HG03097 (cell line): ENCODE measurements at regions not wholly inside any gene's neighbourhood (a gene's known extent, or its start where the extent isn't known, plus 50 kb on each side); places are given as distances from the start of the nearest gene placed in this dataset.
"Not testable (repeated sequence)": the region's sequence is repeated elsewhere in the genome, so short reads cannot be mapped to it uniquely, and the experiment has no call there.

Experiments used
- ATAC-seq: cut with Tn5 transposase; IDR thresholded peaks from one replicate; pipeline ENCODE4 v1.9.1; 2021; ENCODE audit not compliant: unreplicated experiment, low FRiP score

DNA sequence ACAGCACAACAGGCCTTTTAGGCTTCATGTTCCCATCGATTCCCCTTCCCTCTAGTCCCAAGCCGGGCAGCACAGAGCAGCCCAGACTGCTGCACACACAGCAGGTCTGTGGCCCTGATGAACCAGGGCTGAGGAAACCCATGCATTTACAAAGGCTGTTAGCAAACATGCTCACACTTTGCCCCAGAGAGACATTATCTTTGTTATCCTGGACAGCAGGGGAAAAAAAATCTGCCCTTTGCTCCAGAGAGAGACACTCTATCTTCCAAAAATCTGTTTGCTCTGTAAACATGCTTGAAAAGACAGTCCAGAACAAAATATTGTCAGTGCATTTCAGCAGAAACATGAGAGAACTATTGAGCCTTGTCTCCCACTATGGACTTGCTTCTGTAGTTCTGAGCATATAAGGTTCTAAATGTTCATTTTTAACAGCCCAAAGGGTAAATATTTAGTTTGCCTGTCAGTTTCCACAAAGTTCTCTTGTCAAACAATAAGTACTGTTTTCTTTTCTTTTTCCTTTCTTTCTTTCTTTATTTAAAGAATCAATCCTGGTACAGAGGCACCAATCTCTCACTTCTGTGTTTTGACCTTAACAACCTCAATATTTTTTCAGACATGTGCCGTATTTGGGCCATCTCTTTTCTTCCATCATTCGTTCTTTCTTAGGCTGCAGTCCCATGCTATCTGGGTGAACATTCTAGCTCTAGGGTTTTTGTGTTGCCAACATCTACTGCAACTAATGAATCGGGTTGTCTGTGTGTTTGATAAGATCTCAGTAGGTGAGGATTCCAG is 468.0 kb downstream of the EPM2A start:
- ATAC-seq: no peak

DNA sequence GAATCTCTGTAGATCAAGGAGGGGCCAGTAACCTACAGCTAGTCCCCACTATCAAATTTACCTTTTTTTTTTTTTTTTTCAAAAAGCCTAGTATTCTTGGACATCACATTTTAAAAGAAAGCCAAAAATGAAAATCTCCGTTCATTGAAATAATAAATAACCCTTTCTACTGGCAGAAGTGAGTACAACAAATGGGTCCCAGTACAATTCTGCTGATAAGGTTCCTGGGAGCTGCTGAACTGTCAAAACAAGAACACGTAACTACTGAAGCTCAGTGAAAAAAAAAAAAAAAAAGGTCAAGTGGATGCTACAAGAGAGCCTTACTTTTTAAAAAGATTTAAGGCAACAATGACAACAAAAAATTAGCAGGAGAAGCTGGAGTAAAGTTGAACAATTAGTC is 464.9 kb downstream of the EPM2A start:
- no peak for ATAC-seq

DNA sequence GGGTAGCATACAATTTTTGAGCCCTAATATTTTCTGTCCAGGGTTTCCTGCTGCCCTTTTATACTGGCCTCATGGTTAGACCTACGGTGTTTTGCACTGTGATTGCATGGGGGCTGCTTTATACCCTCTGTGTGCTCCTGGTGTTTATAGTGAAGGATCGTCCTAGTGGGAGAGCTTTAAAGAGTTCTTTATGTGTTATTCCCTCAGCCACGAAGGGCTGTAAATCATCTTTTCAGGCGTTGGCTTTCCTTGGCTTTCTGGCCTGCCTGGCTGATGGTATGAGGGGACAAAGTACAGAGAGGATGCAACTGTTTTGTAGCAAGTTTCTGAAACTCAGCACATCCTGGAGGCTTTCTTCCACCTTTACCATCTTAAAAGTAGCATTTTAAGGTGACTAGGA is 464.3 kb downstream of the EPM2A start:
- no peak for ATAC-seq

DNA sequence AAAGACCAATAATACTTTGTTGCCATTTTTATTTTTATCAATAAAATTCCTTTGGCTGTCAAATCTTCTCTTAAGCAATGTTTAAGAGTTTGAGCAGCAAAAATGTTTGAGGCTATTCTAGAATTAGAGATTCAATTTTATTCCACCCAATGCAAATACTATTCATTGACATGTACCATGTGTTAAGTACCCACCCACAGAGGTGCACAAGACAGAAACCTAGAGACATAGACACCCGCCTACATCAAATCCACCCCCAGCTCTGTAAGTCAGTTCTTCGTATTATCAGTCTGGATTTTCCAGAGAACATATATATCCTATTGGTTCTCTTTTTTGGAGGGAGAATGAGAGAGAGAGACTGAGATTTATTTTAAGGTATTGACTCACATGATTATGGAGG is 463.7 kb downstream of the EPM2A start:
- no peak for ATAC-seq

DNA sequence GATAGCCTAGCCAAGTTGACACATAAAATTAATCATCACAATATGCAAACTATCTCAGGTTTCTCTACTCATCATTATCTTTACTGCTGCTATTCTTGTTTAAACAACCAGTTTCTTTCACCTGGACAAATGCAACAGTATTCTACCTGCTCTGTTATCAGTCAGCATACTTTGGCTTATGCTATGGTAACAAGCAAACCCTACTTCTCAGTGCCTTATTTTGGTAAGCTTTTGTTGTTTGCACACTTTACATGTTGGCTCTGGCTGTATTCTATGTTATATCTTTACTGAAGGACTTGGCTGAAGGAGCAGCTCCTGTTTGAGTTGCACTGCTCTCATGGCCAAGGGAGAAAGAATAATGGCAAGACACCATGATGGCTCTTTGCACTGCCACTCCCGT is 463.1 kb downstream of the EPM2A start:
- no peak for ATAC-seq

DNA sequence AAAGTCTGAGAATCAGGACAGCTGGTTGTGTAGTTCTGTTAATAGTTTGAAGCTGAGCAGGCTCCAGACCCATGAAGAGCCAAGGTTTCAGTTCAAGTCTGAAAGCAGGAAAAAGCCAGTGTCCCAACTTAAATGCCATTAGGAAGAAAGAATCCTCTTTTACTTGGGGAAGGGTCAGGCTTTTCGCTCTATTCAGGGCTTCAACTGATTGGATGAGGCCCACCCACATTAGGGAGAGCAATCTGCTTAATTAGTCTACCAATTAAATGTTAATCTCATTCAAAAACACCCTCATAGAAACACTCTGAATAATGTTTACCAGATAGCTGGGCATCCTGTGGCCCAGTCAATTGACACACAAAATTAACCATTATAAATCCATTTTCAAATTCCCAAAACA is 462.2 kb downstream of the EPM2A start:
- ATAC-seq: no peak

DNA sequence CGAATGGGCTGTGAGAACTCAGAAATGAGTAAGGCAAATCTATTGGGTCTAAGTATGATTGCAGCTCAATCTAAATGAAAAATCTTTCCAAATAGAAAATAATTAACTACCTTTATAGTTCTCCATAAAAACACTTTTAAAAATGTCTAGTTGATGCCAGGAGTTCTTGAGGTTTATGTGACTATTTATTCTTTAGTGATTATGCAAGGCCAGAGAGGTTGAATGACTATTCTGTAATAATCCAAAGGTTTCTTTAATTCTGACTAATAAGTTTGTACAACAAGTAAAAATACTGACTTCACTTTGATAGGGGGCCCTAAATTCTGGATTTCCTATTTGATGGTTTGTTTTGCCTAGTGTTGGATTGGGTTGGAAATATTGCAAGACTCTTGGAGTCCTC is 461.2 kb downstream of the EPM2A start:
- ATAC-seq: no peak

DNA sequence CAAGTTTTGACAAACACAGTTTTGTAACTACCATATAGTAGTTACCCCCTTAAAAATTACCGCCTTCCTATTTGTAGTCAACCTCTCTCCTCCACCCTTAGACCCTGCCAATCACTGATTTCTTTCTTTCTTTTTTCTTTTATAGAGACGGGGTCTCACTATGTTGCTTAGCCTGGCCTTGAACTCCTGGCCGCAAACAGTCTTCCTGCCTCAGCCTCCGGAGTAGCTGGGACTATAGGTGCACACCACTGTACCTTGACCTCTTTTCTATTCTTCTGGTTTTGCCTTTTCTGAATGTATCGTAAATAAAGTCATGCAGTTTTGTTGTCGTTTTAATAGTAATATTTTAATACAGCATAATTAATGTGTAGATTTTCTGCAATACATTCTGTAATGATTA is 460.3 kb downstream of the EPM2A start:
- ATAC-seq: no peak

DNA sequence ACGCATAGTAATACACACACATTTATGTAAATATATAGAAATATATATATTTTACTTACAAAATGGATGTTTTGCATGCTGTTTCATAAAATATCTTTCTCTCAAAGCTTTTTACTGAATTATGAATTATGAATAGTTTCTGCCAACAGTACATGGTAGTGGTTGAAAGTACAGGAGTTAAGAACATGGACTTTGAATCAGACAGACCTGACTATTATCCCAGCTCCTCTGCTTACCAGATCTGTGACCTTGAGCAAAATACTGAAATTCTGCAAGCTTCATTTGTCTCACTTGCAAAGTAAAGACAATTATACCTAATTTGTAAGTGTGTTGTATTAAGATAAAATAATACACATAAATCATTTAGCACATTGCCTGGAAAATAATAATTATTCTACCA is 459.5 kb downstream of the EPM2A start:
- no peak for ATAC-seq

DNA sequence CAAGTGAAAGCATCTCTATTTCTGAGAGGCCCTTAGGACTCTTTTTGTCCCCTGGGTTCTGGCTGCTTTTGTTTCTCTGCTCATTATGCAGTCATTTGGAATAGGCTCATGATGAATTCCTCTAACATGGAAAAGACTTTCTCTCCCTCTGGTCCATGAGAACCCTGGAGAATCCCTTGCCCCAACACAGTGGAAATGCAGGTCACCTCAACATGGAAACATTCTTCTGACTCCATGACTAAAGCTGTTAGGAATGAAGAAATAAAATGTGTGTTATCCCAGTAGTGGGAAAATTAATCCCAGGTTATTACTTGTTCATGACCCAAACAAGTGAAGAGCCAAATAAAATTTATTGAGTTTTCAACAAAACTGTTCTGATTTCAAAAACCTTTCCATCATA is 458.6 kb downstream of the EPM2A start:
- no peak for ATAC-seq

DNA sequence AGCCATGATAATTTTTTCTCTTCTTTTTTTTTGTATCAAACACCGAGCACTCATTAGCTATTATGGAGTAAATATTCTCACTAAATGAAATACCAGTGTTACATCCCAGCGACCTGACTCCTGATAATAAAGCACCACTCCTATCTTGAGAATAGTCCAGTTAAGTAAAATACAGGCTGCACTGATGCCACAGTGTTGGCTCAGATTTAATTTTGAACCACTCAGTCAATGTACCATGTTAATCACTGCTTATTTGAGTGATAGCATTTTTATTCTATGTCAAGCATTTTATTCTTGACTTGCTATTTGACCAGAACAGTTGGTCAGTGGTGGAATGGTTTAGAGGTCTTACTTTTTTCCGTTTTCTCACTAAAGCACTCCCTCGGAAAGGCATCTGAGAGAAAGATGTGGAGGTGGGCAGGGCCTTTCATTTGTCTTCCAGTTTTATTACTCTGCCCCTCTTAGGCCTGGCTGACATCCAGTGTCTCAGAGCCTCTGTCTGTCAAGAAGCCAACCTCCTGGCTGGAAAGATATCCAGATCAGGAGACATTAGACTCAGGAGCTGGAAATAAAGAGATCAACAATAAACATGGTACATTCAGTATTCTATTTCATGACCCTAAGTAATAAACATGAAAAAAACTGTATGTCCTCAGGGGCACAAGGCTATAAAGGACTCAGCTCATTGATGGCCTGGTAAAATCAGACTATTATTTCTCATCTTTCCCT is 457.8 kb downstream of the EPM2A start:
- no peak for ATAC-seq

DNA sequence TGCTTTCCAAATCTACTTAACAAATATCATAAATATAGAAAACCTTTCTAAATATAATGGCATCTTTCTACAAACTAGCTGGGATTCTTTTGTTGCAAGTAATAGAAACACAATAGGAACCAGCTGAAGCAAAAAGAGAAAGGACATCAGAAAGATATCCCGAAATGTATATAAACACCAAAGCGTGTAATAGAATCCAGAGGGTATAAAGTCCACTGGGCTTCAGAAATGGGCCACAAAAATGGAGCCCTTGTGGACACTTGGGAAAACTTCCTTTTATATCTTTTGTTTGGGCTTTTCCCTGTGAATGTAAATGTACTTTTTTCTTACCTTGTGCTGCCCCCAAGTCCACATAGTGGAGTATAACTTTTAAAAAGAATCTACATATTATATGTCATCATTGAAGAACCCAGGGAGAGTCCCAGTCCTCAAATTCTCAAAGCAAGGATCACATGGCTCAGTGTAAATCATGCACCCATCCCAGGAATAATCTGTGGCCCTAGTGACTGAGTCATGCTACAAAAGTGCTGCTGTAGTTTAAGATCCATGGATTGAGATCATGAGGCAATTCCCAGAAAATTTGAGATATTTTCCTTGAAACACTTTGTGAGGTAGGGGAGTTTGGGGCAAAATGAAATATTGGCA is 457.0 kb downstream of the EPM2A start:
- no peak for ATAC-seq

DNA sequence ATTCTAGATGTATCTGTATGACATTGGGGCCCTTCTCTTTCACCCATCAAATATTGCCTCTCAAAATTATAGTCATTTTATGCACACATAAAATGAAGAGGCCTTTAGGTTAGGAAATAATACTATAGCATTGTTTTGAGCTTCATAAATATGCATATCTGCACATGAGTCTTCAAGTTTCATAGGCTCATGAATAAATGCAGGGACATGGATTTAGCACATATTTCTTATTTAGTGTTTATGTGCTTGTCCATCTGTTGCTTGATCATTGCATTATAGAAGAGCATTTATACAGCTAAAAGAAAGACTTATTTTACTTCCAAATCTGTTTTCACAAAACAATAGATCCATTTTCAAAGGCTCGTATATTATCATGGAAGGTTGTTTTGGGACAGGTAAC is 455.8 kb downstream of the EPM2A start:
- no peak for ATAC-seq

DNA sequence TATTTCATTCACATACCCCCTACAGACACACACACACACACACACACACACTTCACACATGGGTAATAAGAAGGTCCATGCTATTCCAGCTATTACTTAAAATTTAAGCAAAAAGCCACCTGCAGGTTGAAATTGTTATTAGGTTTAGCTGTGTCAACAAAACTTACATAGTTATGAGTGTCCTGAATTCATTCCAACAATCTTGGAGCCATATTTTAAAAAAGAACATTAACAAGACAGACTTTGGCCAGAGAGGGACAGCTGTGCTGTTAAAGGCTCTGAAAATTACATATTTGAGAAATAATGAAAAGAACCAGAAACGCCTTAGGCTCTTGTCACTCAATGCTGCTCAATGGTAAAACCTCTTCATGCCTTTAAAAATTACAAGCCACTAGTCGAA is 455.3 kb downstream of the EPM2A start:
- ATAC-seq: no peak

DNA sequence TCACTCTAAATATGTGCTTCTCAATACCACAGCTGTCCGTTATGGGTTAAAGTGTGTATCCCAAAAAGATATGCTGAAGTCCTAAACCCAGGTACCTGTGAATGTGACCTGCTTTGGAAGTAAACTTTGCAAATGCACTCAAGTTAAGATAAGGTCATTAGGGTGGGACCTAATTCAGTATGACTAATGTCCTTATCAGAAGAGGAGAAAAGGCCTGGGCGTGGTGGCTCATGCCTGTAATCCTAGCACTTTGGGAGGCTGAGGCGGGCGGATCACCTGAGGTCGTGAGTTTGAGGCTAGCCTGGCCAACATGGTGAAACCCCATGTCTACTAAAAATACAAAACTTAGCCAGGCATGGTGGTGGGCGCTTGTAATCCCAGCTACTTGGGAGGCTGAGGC is 452.1 kb downstream of the EPM2A start:
- ATAC-seq: not testable (repeated sequence)

DNA sequence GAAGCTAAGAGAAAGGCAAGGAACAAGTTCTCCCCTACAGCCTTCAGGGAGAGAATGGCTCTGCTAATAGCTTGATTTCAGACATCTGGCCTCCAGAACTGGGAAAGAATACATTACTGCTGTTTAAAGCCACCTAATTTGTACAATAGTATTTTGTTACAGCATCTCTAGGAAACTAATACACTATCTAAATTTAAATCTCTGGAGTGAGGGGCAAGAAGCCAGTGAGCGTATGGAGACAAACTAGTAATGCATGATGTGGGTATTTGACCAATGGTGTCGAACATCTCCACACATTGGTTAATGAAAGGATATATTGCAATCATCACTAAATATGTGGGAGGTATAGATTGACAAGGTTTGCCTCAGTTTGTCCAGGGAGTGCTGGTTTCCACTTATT is 451.5 kb downstream of the EPM2A start:
- ATAC-seq: no peak

DNA sequence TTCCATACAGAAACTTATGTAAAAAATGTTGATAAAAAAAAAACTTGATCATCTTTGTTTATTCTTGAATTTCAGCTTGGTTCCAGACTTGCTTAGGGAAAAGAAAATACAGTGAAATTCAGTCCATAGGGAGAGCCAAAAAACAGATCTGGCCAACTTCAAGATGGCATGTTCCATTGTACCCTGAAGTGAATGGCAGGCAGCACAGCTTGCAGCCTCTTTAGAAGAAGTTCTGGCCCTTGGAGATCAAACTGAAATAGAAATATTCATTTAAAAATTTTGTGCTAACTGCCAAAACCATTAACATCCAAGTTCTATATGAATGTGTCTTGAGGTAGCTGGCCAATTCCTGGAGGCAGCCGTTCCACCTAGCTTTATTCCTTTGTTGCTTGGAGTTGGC is 448.4 kb downstream of the EPM2A start:
- no peak for ATAC-seq

DNA sequence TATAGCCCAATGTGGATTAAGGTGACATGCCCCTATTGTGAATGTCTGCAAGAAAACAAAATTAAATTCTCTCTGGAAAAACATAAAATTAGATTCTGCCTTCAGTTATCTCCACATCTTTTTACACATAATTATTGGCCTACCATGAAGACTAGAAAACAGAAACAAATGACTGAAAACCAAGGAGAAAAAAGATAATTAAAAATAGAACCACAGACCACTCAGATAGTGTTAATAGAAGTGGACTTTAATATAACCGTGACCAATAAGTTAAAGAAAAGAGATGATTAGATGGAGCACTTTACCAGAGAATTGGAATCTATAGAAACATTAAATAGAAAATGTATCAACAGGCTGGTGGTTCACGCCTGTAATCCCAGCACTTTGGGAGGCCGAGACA is 445.7 kb downstream of the EPM2A start:
- no peak for ATAC-seq

DNA sequence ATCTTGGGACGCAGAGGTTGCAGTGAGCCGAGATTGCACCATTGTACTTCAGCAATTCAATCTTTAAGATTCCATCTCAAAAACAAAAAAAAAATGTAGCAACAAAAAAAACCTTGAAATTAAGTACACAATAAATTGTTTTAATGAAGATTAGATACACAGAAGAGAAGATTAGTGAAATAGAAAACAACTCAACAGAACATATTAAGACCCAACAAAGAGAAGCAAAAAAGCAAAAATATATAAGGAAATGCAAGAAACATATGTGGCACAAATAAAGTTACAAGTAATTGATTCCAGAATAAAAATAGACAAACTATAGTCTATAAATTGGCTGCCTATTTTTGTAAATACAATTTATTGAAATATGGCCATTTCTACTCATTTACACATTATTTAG is 445.2 kb downstream of the EPM2A start:
- ATAC-seq: no peak

DNA sequence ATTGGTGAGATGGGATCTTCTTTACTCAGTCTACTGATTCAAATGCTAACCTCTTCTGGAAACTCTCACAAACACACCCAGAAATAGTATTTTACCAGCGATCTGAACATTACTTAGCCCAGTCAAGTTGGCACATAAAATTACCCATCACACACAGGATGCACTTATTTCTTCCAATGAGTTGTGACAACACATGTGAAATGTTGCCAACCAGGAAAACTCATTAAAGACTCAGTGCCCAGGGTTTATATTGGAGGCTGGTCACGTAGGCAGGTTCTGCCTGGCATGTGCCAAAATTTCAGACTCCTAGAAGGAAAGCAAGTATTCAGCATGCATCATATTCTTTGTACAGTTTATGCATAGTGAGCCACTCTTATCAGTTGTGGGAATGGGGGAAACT is 443.3 kb downstream of the EPM2A start:
- ATAC-seq: no peak

DNA sequence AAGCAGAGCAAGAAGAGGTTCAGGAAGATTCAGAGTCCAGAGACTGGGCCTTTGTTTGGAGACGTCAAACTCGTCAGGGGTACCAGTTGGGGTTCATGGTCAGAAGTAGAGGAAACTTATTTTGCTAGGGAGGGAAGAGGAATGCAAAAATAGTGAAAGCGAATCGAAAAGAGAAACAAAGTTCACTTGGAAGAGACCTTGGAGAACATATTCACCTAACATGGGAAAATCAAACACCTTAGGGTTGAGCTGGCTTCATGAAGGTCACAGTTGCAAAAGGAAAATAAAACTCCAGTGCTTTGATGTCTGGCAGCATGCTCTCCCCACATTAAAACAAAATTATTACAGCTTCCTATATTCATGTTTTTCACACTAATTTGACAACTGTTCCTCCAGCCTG is 440.4 kb downstream of the EPM2A start:
- no peak for ATAC-seq

DNA sequence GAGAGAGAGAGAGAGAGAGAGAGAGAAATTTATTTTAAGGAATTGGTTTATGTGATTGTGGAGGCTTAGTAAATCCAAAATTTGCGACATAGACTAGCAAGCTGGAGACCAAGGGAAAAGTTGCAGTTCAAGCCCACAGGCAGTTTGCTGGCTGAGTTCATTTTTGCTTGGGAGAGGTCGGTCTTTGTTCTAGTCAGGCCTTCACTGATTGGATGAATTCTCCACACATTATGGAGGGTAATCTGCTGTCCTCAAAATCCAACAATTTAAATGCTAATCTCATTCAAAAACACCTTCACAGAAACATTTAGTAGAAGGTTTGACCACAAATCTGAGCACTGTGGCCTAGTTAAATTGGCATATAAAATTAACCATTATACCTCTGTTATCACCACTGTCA is 439.6 kb downstream of the EPM2A start:
- ATAC-seq: no peak
